HUDEP-2 (cell line): ENCODE measurements at regions not wholly inside any gene's neighbourhood (a gene's known extent, or its start where the extent isn't known, plus 50 kb on each side); places are given as distances from the start of the nearest gene placed in this dataset.

Experiments used
- DNase-seq, 76 experiments: peaks; one replicate each; lab custom pipeline; 2025; ENCODE audit not compliant: unreplicated experiment in 76 of 76; lab: John Stamatoyannopoulos, UW

GRCh38 chr3:69445498-69445897, 59.6 kb upstream of the FRMD4B start:
- no peak for DNase-seq

DNA sequence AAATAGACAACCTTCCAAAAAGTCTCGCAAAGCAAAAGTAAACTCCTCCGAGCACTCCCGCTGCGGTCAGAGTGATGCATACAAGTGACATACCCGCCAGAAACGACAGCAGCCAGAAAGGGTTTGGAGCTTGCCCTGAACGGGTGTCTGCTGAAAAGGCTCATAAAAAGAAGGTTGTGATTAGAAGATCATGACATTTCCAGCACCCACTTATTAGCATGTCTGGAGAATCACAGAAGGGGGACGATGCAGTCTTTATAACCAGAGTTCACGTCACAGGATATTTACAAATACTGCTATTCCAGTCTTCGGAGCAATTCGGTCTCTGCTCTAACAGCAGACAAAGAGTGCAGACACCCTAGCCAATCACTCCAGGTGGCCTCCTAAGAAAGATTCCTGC, 59.1 kb upstream of the FRMD4B start:
- DNase-seq, result no peak

- DNase-seq, result no peak
Measured at GRCh38 chr3:69443457-69443920, 57.6 kb upstream of the FRMD4B start.

DNA sequence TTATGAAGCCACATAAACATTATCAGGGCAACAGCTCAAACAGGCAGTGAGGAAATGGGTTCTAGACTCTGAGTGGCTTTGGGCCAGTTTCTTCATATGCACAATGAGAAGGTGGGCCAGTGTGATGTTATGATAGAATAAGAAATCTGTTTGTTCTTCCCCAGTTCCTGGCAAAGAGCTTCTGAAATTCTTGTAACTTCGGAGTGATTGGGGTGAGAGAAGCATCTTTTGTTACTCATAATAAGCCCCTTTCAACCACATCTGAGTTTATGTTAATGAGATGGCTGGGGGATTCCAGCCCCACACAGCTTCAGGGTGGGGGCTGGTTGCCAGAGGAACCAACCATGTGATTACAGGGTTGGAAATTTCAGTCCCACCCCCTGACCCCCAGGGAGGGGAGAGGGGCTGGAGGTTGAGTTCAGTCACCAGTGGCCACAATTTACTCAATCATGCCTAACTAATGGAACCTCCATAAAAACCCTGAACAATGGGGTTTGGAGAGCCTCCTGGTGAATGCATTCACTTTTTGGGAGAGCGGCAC, 57.0 kb upstream of the FRMD4B start:
- no peak for DNase-seq

DNA sequence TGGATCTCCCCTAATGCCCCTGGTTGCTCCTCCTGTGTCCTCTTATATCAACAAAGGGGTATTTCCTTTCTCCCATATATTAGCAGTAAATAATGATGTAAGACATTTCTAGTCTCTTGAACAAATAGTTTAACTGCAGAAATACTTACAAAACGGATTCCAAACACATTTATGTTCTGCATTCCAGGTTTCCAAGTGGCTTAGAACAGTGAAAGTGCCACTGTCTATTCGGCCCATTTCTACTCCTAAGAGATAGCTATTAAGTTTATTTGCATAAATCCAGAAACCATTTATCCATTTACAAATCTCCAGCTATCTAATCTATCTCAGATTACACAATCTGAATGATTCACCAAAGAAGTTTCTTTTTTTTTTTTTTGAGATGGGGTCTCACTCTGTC, 55.8 kb upstream of the FRMD4B start:
- no peak for DNase-seq

GRCh38 chr3:69441040-69441439, 55.2 kb upstream of the FRMD4B start:
- no peak for DNase-seq

GRCh38 chr3:69439643-69440270, 53.9 kb upstream of the FRMD4B start:
- no peak for DNase-seq

DNA sequence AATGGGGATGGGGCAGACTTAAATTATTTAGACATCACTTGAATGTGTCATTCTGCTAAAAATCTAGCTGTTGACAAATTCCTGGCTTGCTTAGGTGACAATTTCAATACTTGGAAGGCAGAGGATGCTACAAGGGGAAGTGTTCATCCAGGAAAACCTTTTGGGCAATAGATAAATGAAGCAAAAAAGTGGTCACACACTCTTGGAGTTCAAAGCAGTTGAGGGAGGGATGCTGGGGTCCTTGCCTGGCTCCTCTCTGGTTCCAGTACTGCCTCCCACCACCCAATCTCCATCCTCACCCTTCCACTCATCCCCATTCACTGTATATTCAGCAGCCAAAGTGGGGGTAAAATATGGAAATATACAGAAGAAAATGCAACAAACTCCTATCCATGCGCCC, 52.6 kb upstream of the FRMD4B start:
- no peak for DNase-seq

DNA sequence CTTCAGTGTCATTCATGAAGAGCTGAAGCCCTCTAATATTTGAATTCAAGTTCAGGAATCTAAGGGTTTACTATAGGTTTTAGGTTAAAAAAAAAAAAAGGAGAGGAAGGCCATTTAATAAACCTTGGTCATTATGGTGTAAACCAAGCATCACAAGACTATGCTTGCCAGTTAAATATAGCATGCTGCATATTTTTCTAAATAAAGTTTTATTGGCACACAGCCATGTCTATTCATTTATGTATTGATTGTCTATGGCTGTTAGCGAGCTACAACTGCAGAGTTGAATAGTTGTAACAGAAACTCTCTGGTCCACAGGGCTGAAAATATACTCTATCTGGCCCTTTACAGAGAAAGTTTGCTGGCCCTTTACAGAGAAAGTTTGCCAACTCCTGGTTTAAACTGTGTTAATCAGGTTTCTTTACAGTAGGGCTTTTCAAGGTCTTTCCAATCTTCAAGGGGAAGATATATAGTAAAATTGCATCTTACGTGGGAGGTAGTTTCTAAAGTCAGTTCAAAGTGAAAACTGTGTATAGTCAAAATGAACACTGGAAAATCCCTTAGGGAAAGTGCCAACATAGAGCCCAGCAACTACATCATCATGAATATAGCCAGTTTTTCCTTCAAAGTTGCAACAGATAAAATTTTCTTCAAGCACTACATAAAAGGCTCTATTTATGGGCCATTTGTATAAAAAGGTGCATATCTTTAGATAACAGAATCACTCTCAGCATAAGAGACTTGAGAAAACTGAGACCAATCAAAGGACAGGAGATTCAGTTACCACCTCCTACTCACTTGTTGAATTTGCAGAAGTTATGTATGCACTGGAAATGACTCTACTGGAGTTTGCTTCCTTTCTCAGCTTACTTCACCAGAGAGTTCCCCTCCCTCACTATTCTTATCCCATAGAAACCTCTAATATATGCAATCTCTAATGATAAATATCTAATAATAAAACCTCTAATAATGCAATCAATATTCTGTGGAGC, 49.7 kb upstream of the FRMD4B start:
- DNase-seq, result no peak
